H1 (cell line): ENCODE measurements at regions not wholly inside any gene's neighbourhood (a gene's known extent, or its start where the extent isn't known, plus 50 kb on each side); places are given as distances from the start of the nearest gene placed in this dataset.

ENCODE experiments used
- CTCF ChIA-PET: fragments of 300-600 bp; sonication (Branson Sonifier 250); formaldehyde crosslinking; loops from one replicate; lab custom pipeline; 2021; ENCODE audit not compliant: partially characterized antibody; lab: Charles Lee
- POLR2A ChIA-PET: fragments of 300-600 bp; sonication (Branson Sonifier 250); formaldehyde crosslinking; loops from one replicate; lab custom pipeline; 2021; ENCODE audit warnings: inconsistent platforms; ENCODE audit not compliant: partially characterized antibody; lab: Charles Lee
- DNase-seq, 2 experiments: peaks; one replicate each; pipeline versions ENCODE4 v3.0.0 to v3.0.0-alpha.2; 2010 to 2022; ENCODE audit warnings: low spot score in 2 of 2, low read depth in 1 of 2, mixed read lengths in 1 of 2
- FAIRE-seq: peaks from 2 replicates; lab custom pipeline; 2011; peaks lifted over from hg19 to GRCh38; lab: Jason Lieb, UNC
- H2AFZ ChIP-seq: 2 replicates; pipeline ENCODE4 v1.8.1; 2012; ENCODE audit warnings: low read length, inconsistent platforms
- H2AK5ac ChIP-seq: 2 replicates; pipeline ENCODE4 v1.6.1; 2013; ENCODE audit warnings: low read depth, low read length
- H2BK120ac ChIP-seq: replicated peaks from 2 replicates; pipeline ENCODE3; 2013; ENCODE audit warnings: low read depth, low read length, inconsistent platforms
- H2BK12ac ChIP-seq: 2 replicates; pipeline ENCODE4 v1.6.1; 2013; ENCODE audit warnings: low read depth, low read length
- H2BK15ac ChIP-seq: 2 replicates; pipeline ENCODE4 v1.6.1; 2013; ENCODE audit warnings: low read length
- H2BK20ac ChIP-seq: 2 replicates; pipeline ENCODE4 v1.6.1; 2013; ENCODE audit warnings: low read length
- H2BK5ac ChIP-seq: 2 replicates; pipeline ENCODE4 v1.6.1; 2013; ENCODE audit warnings: low read depth, low read length
- H3K14ac ChIP-seq: 2 replicates; pipeline ENCODE4 v1.6.1; 2013; ENCODE audit warnings: inconsistent platforms; ENCODE audit not compliant: insufficient read length
- H3K18ac ChIP-seq: 2 replicates; pipeline ENCODE4 v1.6.1; 2013; ENCODE audit warnings: low read length; ENCODE audit errors: extremely low read depth
- H3K23ac ChIP-seq: 2 replicates; pipeline ENCODE4 v1.6.1; 2013; ENCODE audit warnings: inconsistent platforms; ENCODE audit not compliant: insufficient read length
- H3K23me2 ChIP-seq: 2 replicates; pipeline ENCODE4 v1.6.1; 2013; ENCODE audit warnings: low read depth, low read length
- H3K27ac ChIP-seq: 2 replicates; pipeline ENCODE4 v1.6.1; 2011; ENCODE audit warnings: low read depth, low read length, inconsistent platforms
- H3K27me3 ChIP-seq, 4 experiments: replicated peaks in 1 of 4; 1 replicate in 1 of 4; 2 replicates in 3 of 4; pipeline versions ENCODE4 v1.6.1 to v1.8.1; 2011 to 2013; ENCODE audit warnings: low read length in 3 of 4, mild to moderate bottlenecking in 3 of 4, inconsistent platforms in 2 of 4, mixed read lengths in 2 of 4, moderate library complexity in 1 of 4; ENCODE audit not compliant: control insufficient read depth in 3 of 4, insufficient read depth in 3 of 4; ENCODE audit errors: extremely low read depth in 1 of 4
- H3K36me3 ChIP-seq, 4 experiments: 2 replicates each; pipeline versions ENCODE4 v1.6.1 to v1.8.1; 2011 to 2013; ENCODE audit warnings: mild to moderate bottlenecking in 4 of 4, low read length in 3 of 4, moderate library complexity in 2 of 4, control low read depth in 1 of 4, inconsistent platforms in 1 of 4; ENCODE audit not compliant: insufficient read depth in 4 of 4, control insufficient read depth in 2 of 4
- H3K4ac ChIP-seq: replicated peaks from 2 replicates; pipeline ENCODE3; 2013; ENCODE audit warnings: low read length, low read depth, mixed read lengths, inconsistent platforms; ENCODE audit not compliant: insufficient read length
- H3K4me1 ChIP-seq, 4 experiments: replicated peaks in 1 of 4; 1 replicate in 1 of 4; 2 replicates in 3 of 4; pipeline versions ENCODE4 v1.6.1 to v1.8.1; 2011 to 2013; ENCODE audit warnings: low read length in 3 of 4, inconsistent platforms in 2 of 4, mixed read lengths in 1 of 4; ENCODE audit not compliant: insufficient read depth in 4 of 4, control insufficient read depth in 3 of 4
- H3K4me2 ChIP-seq, 2 experiments: 2 replicates each; pipeline versions ENCODE4 v1.6.1 to v1.8.1; 2011 to 2013; ENCODE audit warnings: low read depth in 2 of 2, low read length in 2 of 2, control low read depth in 1 of 2, inconsistent platforms in 1 of 2, mild to moderate bottlenecking in 1 of 2; ENCODE audit not compliant: insufficient read depth in 1 of 2
- H3K4me3 ChIP-seq, 4 experiments: fragments of 200-600, 300-600 bp in 1 of 4; sonication (generic), shearing (Covaris generic), sonication (Bioruptor Twin) in 1 of 4; 2 replicates each; pipeline versions ENCODE4 v1.5.1 to v1.8.1; 2011 to 2016; ENCODE audit warnings: low read length in 4 of 4, low read depth in 3 of 4, control low read depth in 2 of 4, inconsistent platforms in 2 of 4, mild to moderate bottlenecking in 2 of 4, mixed read lengths in 1 of 4, moderate library complexity in 1 of 4; ENCODE audit not compliant: insufficient read depth in 2 of 4; ENCODE audit errors: extremely low read depth in 1 of 4
- H3K56ac ChIP-seq: replicated peaks from 2 replicates; pipeline ENCODE3; 2013; ENCODE audit warnings: low read depth, mild to moderate bottlenecking, mixed read lengths, low read length, inconsistent platforms; ENCODE audit not compliant: insufficient read length
- H3K79me1 ChIP-seq: 2 replicates; pipeline ENCODE4 v1.6.1; 2013; ENCODE audit warnings: low read depth, low read length, control low read depth
- H3K79me2 ChIP-seq, 2 experiments: 2 replicates each; pipeline versions ENCODE4 v1.6.1 to v1.8.1; 2012 to 2013; ENCODE audit warnings: low read length in 2 of 2, mild to moderate bottlenecking in 2 of 2, inconsistent platforms in 1 of 2; ENCODE audit not compliant: insufficient read depth in 2 of 2, control insufficient read depth in 1 of 2
- H3K9ac ChIP-seq, 4 experiments: replicated peaks in 1 of 4; 1 replicate in 1 of 4; 2 replicates in 3 of 4; pipeline versions ENCODE4 v1.6.1 to v1.8.1; 2011 to 2013; ENCODE audit warnings: low read depth in 3 of 4, low read length in 3 of 4, control low read depth in 2 of 4, mild to moderate bottlenecking in 2 of 4, moderate library complexity in 2 of 4, inconsistent platforms in 1 of 4; ENCODE audit errors: extremely low read depth in 1 of 4
- H3K9me3 ChIP-seq, 2 experiments: 2 replicates each; pipeline versions ENCODE4 v1.6.1 to v1.8.1; 2012 to 2013; ENCODE audit warnings: mild to moderate bottlenecking in 2 of 2, moderate library complexity in 2 of 2, control low read depth in 1 of 2, inconsistent platforms in 1 of 2, low read depth in 1 of 2, low read length in 1 of 2, mixed read lengths in 1 of 2; ENCODE audit not compliant: insufficient read depth in 2 of 2
- H4K20me1 ChIP-seq, 2 experiments: replicated peaks in 1 of 2; 2 replicates each; pipeline versions ENCODE3 to v1.8.1; 2011 to 2013; ENCODE audit warnings: inconsistent platforms in 2 of 2, low read length in 2 of 2, mild to moderate bottlenecking in 1 of 2; ENCODE audit not compliant: insufficient read depth in 2 of 2, control insufficient read depth in 1 of 2
- H4K5ac ChIP-seq: 2 replicates; pipeline ENCODE4 v1.6.1; 2013; ENCODE audit warnings: low read length, low read depth, mixed read lengths, inconsistent platforms; ENCODE audit not compliant: insufficient read length
- H4K8ac ChIP-seq: 2 replicates; pipeline ENCODE4 v1.8.0; 2013; ENCODE audit warnings: mild to moderate bottlenecking, moderate library complexity, low read length, inconsistent platforms; ENCODE audit not compliant: insufficient read depth; ENCODE audit errors: extremely low read depth
- H4K91ac ChIP-seq: replicated peaks from 2 replicates; pipeline ENCODE3; 2013; ENCODE audit warnings: low read length, mixed read lengths, inconsistent platforms; ENCODE audit not compliant: insufficient read length
- CBX5 ChIP-seq: fragments of 300-800, 300-1000 bp; sonication (generic); IDR thresholded peaks from 2 replicates; pipeline ENCODE4 v1.7.1; 2016; ENCODE audit warnings: antibody characterized with exemption, low read length, low read depth
- WGBS, 2 experiments: shearing (Covaris generic) in 1 of 2; methylation state at CpG; one replicate each; pipeline versions ENCODE4 v1.1.6 to v1.1.7; 2013 to 2015; ENCODE audit warnings: low lambda C conversion rate in 2 of 2, mixed read lengths in 2 of 2, inconsistent platforms in 1 of 2, low coverage in 1 of 2, missing lambda C conversion rate in 1 of 2; ENCODE audit not compliant: insufficient replicate concordance in 2 of 2, insufficient coverage in 1 of 2, insufficient read length in 1 of 2; ENCODE audit errors: extremely low coverage in 1 of 2, missing lambda C conversion rate in 1 of 2; 5-methylcytosine and 5-hydroxymethylcytosine counted together

DNA sequence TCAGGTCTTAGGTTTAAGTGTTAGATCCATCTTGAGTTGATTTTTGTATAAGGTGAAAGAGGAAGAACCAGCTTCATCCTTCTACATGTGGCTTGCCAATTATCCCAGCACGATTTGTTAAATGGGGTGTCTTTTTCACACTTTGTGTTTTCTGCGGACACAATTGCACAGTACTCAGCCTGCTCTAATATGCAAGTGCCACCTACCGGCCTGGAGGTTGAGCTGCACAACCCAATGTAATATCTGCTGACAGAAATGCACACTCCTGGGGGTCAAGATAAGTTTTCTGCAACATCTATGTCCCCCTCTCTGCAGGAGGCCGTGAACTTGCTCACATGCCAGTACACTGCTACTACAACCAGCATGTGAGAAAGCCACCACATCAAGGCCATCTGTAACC is 791.9 kb upstream of the ROBO1 start:
- no peaks in the 10 kb centered on the region for H3K4me1 ChIP-seq
- no peak for TF ChIP-seq CBX5

More for the DNA sequence above, 791.9 kb upstream of the ROBO1 start:
- no peak overlapping the region for H3K27ac ChIP-seq
- DNase-seq, result no peak
- H3K36me3 ChIP-seq, result no peaks in the 10 kb centered on the region
- no peak overlapping the region for H2BK120ac ChIP-seq
- no peaks in the 10 kb centered on the region for H3K79me1 ChIP-seq
- H3K27me3 ChIP-seq, result no peaks in the 10 kb centered on the region
- no peak overlapping the region for H2BK5ac ChIP-seq
- H4K5ac ChIP-seq, result no peak overlapping the region
- H3K56ac ChIP-seq, result no peak overlapping the region
- H2AFZ ChIP-seq, result no peak overlapping the region
- no peak overlapping the region for H3K4me2 ChIP-seq
- H3K23ac ChIP-seq, result no peak overlapping the region
- no peaks in the 10 kb centered on the region for H3K79me2 ChIP-seq
- H3K23me2 ChIP-seq, result no peaks in the 10 kb centered on the region; the same call in 1 of the 2 replicates
- CTCF ChIA-PET, result interaction anchor here (1.2 kb wide), 1 partner anchor 10 kb away, joined by 3 read pairs; no protein-coding TSS in a partner anchor
- no peak overlapping the region for H3K4me3 ChIP-seq
- no peak overlapping the region for H3K14ac ChIP-seq
- FAIRE-seq, result no peak
- H2BK20ac ChIP-seq, result no peak overlapping the region
- no peak overlapping the region for H2BK12ac ChIP-seq
- no peak overlapping the region for H3K9ac ChIP-seq
- no peaks in the 10 kb centered on the region for H4K20me1 ChIP-seq
- WGBS, 2 experiments, result 84% methylated on average over 4 of the region's 4 CpGs; no CpG with 5 or more reads in 1 of the 2 experiments
- no peak overlapping the region for H2AK5ac ChIP-seq
- no peak overlapping the region for H2BK15ac ChIP-seq
- no peaks in the 10 kb centered on the region for H3K9me3 ChIP-seq
- no peak overlapping the region for H3K4ac ChIP-seq
- no peak overlapping the region for H4K91ac ChIP-seq
- POLR2A ChIA-PET, result no interaction called here
- no peak overlapping the region for H3K18ac ChIP-seq
- H4K8ac ChIP-seq, result no peak overlapping the region
